ENCODE measurements at regions not wholly inside any gene's neighbourhood (a gene's known extent, or its start where the extent isn't known, plus 50 kb on each side); places are given as distances from the start of the nearest gene placed in this dataset.

DNA sequence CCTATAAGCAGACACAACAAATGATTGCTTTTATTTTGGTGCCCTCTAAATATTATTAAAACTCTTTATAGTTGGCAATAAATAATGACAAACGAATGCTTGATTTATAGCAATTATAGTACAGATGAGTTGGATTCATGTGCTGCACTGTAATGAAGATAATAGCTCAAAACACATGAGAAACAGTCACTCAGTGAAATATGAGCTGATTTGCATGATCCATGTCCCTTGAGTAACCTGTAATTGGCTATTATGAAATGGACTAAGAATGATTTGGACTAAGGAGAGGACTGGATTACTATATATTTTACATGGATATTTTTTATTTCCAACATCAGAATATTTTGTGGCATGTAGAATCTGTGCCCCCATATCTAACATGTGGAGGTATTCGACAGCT, 365.6 kb upstream of the UBE2E3 start:
- no peaks in the 10 kb centered on the region for H3K4me1 Mint-ChIP-seq (ENCODE audit: low read depth)
- no peak for TF ChIP-seq CTCF (IDR thresholded peaks at IDR 0.05)
- DNase-seq (ENCODE audit: low spot score) = no peak
- no peaks in the 10 kb centered on the region for H3K27me3 Mint-ChIP-seq (ENCODE audit: low read depth)
- H3K4me3 Mint-ChIP-seq (ENCODE audit: unreplicated experiment) = no peak overlapping the region
- H3K9me3 Mint-ChIP-seq (ENCODE audit: low read depth) = no peaks in the 10 kb centered on the region
- no peak overlapping the region for H3K27ac Mint-ChIP-seq (ENCODE audit: unreplicated experiment)
- H3K36me3 Mint-ChIP-seq (ENCODE audit: low read depth) = no peaks in the 10 kb centered on the region

DNA sequence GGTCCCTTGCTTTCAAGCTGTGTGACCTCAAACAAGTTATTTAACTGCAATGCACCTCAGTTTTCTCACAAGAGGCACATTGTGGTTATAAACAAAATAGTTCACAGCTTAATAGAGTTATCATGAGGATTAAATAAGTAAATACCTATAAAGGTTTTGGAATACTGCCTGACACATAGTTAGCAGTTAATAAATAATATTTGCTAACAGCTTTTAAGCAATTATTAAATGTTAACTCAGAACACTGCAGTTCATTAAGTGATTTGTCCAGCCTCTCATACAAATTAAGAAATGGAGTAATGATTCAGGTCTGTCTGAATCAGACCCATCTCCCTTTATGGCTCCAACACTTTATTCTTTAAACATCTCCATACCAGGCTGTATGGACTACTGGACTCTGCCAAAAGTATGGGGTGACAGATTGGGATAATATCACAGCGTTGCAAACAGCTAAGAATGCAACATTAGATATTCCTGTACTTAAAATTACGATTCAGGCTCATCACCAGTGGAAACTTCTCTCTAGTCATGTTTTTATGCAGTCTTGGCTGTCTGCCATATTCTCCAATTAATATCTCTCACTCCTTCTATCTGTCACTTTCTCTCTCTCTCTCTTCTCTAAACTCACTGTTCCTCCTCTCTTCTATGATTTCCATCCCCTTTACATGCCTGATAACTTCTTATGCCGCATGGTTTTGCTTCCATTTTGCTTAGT, 370.6 kb upstream of the UBE2E3 start:
- no peak for DNase-seq (ENCODE audit: low spot score)
- Mint-ChIP-seq H3K27me3 (ENCODE audit: low read depth) (no peaks in the 10 kb centered on the region), H3K27ac (ENCODE audit: unreplicated experiment) (no peak overlapping the region), H3K4me3 (ENCODE audit: unreplicated experiment) (no peak overlapping the region), H3K4me1 (ENCODE audit: low read depth) (no peaks in the 10 kb centered on the region), H3K9me3 (ENCODE audit: low read depth) (no peaks in the 10 kb centered on the region), H3K36me3 (ENCODE audit: low read depth) (no peaks in the 10 kb centered on the region)
- TF ChIP-seq CTCF (IDR thresholded peaks at IDR 0.05) = no peak

DNA sequence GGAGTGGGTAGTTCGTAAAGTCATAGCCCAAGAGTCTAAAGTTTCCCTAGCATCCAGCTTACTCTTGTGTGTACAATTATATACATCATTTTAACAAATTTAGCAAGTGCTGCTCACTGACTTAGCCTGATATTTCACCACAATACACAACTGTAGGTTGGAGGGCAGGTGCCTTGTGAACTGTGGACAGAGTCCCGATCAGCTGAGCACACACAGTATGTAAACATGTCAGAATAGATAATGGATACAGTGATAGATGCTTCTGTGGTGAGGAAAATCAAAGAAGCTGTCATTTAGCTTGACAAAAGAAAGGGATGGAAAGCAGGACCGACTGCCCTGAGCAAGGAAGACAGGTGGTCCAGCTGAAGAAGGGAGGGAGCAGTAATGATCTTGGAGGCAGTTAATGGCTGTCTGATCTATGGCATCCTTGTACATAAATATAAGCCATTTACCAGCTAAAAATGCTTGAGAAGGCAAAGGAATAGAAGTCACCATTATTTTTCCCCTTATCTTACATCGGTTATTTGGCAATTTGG, 372.8 kb upstream of the UBE2E3 start:
- no peak for DNase-seq (ENCODE audit: low spot score)
- TF ChIP-seq CTCF (IDR thresholded peaks at IDR 0.05) = no peak
- Mint-ChIP-seq H3K4me3 (ENCODE audit: unreplicated experiment) (no peak overlapping the region), H3K4me1 (ENCODE audit: low read depth) (no peaks in the 10 kb centered on the region), H3K27me3 (ENCODE audit: low read depth) (no peaks in the 10 kb centered on the region), H3K9me3 (ENCODE audit: low read depth) (no peaks in the 10 kb centered on the region), H3K36me3 (ENCODE audit: low read depth) (no peaks in the 10 kb centered on the region), H3K27ac (ENCODE audit: unreplicated experiment) (no peak overlapping the region)

DNA sequence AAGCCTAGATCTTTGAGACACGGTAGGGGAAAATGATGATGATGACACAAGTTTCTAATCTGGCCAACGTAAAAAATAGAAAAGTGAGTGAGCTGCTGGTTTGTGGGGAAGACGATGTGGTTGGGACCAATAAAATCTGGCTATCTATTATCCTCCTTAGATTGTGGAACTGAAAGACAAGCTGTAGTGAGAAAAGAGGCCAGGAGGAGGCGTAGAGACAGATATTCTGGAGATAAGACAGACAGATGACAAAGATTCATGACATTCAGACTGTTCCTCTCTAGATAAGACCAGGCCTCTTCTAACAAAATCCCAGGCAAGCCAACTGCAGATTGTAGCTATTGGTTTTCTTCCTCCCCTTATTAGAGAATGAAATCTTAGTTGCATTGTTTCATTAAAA, 376.3 kb upstream of the UBE2E3 start:
- Mint-ChIP-seq H3K4me3 (ENCODE audit: unreplicated experiment) (no peak overlapping the region), H3K36me3 (ENCODE audit: low read depth) (no peaks in the 10 kb centered on the region), H3K27me3 (ENCODE audit: low read depth) (no peaks in the 10 kb centered on the region), H3K4me1 (ENCODE audit: low read depth) (no peaks in the 10 kb centered on the region), H3K27ac (ENCODE audit: unreplicated experiment) (no peak overlapping the region), H3K9me3 (ENCODE audit: low read depth) (no peaks in the 10 kb centered on the region)
- peak; percentile 45 for TF ChIP-seq CTCF (IDR thresholded peaks at IDR 0.05)
- DNase-seq (ENCODE audit: low spot score) = no peak

DNA sequence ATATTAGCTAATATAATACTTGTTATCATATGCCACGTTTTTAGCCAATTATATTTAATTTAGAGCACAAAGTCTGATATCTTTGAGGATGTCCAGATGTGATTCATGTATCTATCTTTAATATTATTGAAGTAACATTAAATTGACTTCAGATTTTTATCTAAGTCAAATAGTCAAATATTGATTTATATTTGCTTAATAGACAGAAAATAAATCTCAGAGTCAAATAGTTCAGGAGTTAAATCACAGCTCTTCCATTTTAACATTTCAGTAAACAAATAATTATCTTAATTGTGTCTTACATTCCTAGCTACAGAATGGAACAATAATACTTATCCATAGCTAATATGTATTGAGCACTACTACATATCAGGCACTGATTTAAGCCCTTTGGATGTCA, 379.4 kb upstream of the UBE2E3 start:
- TF ChIP-seq CTCF (IDR thresholded peaks at IDR 0.05) = no peak
- DNase-seq (ENCODE audit: low spot score) = no peak
- H3K36me3 Mint-ChIP-seq (ENCODE audit: low read depth) = no peaks in the 10 kb centered on the region
- H3K4me3 Mint-ChIP-seq (ENCODE audit: unreplicated experiment) = no peak overlapping the region
- H3K27me3 Mint-ChIP-seq (ENCODE audit: low read depth) = no peaks in the 10 kb centered on the region
- no peak overlapping the region for H3K27ac Mint-ChIP-seq (ENCODE audit: unreplicated experiment)
- no peaks in the 10 kb centered on the region for H3K4me1 Mint-ChIP-seq (ENCODE audit: low read depth)
- peaks cover 3% of the 10 kb centered on the region for H3K9me3 Mint-ChIP-seq (ENCODE audit: low read depth)
